GM15510 (cell line): ENCODE measurements at regions not wholly inside any gene's neighbourhood (a gene's known extent, or its start where the extent isn't known, plus 50 kb on each side); places are given as distances from the start of the nearest gene placed in this dataset.

Experiments used
- POLR2A ChIP-seq: IDR thresholded peaks from 3 replicates; pipeline ENCODE4 v1.6.1; 2011; ENCODE audit warnings: borderline replicate concordance; ENCODE audit not compliant: insufficient read length; ENCODE audit errors: extremely low read depth

- no peak for TF ChIP-seq POLR2A
These were observed 783.7 kb upstream of the TMEFF2 start for GRCh38 chr2:192978395-192978794.

- no peak for TF ChIP-seq POLR2A
These were observed 777.2 kb upstream of the TMEFF2 start for GRCh38 chr2:192971981-192972380.

- TF ChIP-seq POLR2A: no peak
These were observed 774.3 kb upstream of the TMEFF2 start for GRCh38 chr2:192969055-192969454.

- TF ChIP-seq POLR2A: no peak
These were observed 766.2 kb upstream of the TMEFF2 start for GRCh38 chr2:192960945-192961344.

GRCh38 chr2:192957425-192957824 lies 762.7 kb upstream of the TMEFF2 start:
- TF ChIP-seq POLR2A: no peak

- TF ChIP-seq POLR2A: no peak
These were observed 758.4 kb upstream of the TMEFF2 start for GRCh38 chr2:192953116-192953515.

- TF ChIP-seq POLR2A: no peak
These were observed 757.5 kb upstream of the TMEFF2 start for GRCh38 chr2:192952245-192952644.

- TF ChIP-seq POLR2A: no peak
These were observed 753.6 kb upstream of the TMEFF2 start for GRCh38 chr2:192948316-192948715.

GRCh38 chr2:192947352-192947751 lies 752.6 kb upstream of the TMEFF2 start:
- no peak for TF ChIP-seq POLR2A

GRCh38 chr2:192940767-192941166 lies 746.0 kb upstream of the TMEFF2 start:
- TF ChIP-seq POLR2A: no peak

GRCh38 chr2:192932376-192932775 lies 737.6 kb upstream of the TMEFF2 start:
- no peak for TF ChIP-seq POLR2A

- TF ChIP-seq POLR2A: no peak
These were observed 706.7 kb upstream of the TMEFF2 start for GRCh38 chr2:192901446-192901845.

GRCh38 chr2:192899466-192899865 lies 704.7 kb upstream of the TMEFF2 start:
- no peak for TF ChIP-seq POLR2A

GRCh38 chr2:192888109-192888508 lies 693.4 kb upstream of the TMEFF2 start:
- TF ChIP-seq POLR2A: no peak

GRCh38 chr2:192887337-192887736 lies 692.6 kb upstream of the TMEFF2 start:
- no peak for TF ChIP-seq POLR2A

- no peak for TF ChIP-seq POLR2A
These were observed 691.9 kb upstream of the TMEFF2 start for GRCh38 chr2:192886636-192887035.

- TF ChIP-seq POLR2A: no peak
These were observed 690.9 kb upstream of the TMEFF2 start for GRCh38 chr2:192885569-192886160.
